ENCODE measurements at regions not wholly inside any gene's neighbourhood (a gene's known extent, or its start where the extent isn't known, plus 50 kb on each side); places are given as distances from the start of the nearest gene placed in this dataset.

DNA sequence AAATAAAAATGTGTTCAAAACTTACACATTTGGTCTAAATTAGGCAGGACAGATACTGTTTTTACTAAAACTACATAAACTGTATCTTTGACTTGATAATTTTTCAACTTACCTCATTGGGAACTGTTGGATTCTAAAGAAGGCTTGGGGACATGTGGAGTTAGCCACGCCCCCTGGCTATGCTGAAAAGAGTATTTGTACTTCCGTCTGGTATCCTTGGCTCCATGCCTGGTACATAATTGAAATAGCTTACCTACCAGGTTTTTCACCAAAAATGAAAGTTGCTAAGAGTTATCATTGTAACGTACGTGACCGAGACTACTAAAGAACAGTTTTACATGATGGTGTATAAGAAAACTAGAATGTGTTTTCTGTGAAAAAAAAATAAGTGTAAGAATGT lies 604.8 kb upstream of the IGFBP3 start:
- no peak for DNase-seq

DNA sequence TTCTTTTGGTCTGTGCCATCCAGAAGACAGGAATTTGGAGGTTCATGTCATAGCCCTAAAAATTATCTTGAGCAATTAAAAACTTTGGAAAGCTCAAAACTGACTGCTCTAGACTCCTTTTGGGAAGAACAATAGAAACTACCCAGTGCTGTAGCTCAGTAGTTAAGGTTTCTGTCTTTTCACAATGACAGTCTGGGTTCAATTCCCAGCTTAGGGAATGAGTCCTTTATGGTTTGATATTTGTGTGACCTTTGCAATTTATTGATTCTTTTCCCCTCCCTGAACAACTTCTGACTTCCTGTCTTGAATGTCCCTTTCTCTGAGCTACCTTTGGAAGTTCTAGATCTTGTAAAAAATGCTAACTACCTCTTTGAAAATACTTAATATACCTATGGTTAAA lies 603.3 kb upstream of the IGFBP3 start:
- DNase-seq: no peak

DNA sequence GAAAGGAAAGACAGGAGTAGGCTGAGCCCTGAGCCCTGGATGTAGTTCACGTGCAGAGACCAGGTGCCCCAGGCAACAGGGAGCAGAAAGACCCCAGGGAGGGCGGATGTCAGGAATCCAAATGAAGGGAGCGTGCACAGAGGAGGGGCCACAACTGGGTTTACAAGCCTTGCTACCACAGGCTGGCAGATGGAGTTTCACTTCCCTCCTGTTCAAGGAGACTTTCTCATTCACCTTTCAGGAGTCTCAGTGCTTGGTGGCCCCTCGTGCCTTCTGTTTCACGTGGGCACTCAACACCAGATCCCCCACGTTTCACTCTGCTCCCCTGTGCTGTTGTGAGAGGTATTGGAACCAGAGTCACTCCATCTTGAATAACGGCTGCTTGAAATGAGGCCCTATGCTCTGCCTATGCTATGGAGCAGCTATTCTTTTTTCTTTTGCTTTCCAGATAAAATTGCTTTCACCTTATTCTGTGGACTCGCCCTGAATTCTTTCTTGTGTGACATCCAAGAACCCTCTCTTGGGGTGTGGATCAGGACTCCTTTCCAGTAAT lies 601.4 kb upstream of the IGFBP3 start:
- DNase-seq: no peak

DNA sequence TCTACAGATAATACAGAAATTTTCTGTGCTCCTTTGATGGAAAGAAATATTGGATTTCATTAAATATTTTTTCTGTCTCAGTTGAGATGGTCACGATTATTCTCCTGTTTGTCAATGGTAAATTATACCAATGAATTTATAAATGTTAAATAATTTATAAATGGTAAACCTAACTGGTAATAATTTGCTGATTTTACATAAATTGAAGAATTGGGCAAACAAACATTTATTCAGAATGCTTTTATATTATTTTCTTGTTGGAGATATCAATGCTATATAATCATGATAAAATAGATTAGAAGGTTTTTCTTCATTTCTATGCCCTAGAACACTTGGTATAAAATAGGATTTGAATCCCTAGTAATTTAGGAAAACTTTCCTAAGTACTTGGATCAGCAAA lies 597.6 kb upstream of the IGFBP3 start:
- no peak for DNase-seq

DNA sequence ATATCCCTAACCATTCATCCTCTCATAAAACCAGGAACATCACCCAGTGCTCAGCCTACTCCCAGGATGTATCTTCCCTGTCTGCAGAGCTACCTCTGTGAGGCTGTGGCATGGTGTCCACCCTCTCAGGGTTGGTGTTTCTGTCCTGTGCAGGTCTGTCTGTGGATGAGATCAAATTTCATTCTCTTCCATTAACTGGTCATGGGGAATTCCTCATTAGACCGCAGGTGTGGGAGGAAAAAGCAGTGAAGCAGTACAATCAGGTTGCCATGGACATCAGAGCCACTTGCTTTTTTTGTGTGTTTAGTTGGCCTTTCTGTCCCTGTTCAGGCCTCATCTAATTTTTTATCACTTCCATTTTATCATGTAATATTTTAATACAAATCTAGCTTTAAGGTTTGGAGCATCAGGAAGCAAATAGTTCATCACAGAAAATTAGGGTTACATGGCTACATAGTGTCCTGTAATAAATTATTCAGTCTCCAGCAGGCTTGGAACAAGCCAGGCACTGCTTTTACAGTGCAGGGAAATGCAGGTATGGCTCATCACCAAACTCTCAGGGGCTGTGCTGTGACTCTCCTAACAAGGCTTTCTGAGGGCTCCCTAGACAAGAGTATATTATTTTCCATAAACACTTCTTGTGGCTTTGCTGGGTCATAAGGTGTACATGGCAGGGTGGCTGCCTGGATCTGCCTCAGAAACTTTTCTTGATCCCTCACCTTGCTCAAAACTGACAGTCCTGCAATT lies 594.9 kb upstream of the IGFBP3 start:
- no peak for DNase-seq

DNA sequence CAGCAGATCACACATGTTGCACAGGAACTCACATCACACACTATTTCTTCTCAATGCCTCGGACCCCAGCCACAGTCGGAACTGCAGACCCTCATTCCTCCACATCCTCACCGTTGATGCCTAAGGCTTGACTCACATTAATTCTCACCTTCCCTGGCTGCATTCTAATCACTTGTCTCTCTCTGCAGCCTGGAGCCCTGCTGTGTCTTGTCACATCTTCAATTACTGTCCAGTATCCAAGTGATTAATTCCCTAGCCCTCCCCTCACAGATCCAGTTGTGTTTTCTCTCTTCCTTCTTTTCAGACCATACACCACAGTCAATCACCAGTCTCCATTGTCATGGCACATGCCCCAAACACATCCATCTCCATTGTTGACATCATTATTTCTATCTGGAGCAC lies 592.4 kb upstream of the IGFBP3 start:
- no peak for DNase-seq

DNA sequence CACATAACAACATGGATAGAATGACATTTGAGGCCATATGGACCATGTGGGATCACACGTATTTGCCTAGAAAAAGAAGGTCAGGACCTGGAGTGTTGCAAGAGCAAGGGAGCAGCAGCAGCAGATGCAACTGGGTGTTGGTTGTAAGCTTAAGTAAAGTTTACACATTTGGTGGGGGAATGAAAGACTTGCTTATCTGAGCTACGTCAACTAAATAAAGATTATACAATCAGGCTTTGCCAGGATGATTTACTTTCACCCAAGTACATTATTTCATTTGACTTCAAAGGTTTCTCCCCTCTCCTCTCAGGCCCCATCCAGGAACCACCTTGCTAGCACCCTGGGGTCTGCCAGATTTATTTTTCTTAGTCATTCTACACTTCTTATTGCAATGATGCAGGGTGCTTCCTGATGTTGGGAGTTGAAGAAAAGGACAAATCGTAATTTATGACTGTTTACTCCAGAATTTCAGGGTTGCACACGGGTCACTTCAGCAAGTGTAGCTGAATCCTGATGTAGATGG lies 591.9 kb upstream of the IGFBP3 start:
- DNase-seq: no peak

DNA sequence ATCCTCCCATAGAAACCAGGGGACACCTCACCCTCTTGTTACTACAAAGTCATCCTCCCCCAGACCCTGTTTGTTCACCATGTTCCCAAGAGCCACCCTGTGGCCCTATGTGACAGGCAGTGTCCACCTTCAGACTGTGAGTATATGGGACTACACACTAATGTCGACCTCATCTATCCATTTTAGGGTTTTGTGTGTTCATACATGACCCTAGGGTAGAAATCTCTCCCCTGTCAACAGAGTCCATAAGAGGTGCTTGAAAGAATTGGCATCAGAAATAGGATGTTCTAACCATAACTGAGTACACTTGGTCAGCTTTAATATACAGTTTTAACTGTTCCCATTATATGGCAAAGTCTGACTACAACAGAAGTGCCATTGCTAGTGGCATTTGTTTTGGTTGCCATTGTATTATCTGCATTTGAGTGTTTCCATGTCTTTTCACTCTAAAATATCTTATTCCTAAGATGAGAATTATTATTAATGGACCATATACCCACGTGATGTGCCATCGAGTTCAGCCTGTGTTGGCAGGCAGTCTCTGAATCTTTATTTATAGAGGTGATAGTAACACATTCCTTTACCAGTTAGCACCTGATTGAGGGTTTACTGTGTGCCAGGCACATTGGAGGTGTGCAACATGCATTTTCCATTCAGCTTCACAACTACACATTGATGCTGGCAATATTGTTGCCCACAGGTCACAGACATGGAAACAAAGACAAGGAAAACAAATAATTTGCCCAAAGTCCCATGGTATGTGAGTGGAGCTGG lies 590.6 kb upstream of the IGFBP3 start:
- DNase-seq: no peak

DNA sequence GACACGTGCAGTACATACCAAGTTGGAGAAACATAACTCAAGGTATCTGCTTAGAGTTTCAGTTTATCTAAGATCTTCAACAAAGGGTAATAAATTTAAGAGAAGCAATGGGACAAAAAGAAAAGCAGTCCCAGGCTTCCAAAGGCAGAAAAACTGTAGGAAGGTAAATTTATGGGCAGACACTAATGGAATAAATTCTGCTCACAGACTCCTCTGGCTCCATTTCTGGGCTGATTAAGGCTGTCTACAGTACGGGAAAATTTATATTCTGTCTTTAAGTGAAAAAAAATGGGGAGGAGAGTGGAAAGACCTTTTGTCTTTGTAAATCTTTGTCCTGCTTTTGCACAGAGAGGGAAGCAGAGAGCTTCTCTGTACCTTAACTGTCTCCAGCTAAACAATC lies 587.5 kb upstream of the IGFBP3 start:
- no peak for DNase-seq

DNA sequence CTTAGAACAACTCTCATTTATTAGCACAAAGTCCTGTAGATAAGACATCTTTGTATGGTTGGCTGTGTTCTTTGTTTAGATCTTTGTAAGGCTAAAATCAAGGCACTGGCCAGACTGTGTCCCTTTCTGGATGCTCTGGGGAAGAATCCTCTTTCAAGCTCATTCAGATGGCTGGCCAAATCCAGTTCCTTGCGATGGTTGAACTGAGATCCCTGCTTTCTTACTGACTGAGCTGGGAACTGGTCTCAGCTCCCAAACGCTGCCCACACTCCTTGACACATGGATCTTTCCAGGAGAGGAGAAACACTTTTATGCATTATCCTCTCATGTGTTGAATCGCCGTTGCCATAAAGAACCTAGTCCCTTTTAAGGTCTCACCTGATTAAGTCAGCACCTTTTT lies 586.5 kb upstream of the IGFBP3 start:
- DNase-seq: no peak

DNA sequence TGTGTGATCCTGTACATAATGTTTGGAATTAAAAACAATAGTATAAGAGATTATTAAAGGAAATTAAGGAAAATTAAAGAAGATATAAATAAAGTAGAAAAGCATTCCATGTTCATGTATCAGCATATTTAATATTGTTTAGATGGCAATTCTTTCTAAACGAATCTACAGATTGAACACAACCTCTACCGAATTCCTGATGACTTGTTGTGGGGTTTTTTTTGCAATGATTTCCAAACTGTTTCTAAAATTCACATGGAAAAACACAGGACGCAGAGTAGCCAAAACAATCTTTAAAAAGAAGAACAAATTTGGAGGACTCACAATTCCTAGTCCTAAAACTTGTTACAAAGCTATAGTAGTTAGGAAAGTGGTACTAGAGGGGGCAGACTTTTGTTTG lies 573.4 kb upstream of the IGFBP3 start:
- DNase-seq: no peak

DNA sequence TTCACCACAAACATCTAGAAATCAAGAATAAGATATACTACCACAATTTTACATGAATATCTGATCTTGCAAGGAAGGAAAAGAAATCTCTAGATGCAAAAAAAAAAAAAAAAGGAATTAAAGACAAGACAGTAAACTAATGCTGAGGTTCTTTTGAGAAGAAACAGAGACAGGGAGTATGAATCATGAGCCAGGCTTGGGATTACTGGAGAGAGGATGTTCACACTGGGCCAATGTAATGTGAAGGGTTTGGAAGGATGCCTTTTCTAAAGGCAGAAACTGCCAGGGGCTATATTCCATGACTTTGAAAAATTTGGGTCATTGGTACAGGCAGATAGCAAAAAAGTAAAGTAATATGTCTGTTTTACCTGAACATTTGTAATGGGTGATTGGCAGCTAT lies 573.0 kb upstream of the IGFBP3 start:
- DNase-seq: no peak

DNA sequence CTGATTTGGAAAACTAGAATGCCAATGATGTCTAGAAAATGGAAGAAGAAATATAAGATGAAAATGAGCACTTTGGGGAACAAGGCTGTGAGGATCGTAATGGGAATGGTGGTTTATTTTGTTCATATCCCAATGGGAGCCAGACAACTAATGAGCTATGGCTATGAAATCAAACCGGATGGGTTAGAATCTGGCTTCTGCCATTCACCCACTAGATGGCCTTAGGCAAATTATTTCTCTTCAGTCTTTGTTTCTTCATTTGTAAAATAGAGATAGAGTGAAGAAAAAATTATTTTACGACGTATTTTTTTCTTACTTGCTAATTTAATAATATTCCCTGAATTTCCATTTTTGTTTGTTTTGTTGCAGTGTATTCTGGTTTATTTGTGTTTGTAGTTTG lies 572.1 kb upstream of the IGFBP3 start:
- no peak for DNase-seq

DNA sequence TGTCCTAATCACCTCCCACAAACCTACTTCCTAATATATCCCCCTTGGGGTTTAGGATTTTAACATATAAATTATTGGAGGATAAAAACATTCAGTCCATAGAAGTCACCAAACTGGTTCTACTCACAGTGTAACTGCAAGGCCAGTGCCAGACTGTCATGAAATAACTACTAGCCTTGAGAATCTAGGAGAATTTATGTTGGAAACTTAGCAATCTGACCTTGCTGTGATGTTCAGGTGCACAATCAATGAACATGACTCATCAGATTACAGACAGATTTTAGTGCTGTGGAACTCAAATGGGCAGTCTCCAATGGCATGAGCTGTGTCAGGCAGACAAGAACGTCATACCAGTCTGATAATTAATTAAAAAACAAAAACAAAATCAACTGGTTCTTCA lies 571.4 kb upstream of the IGFBP3 start:
- DNase-seq: no peak

DNA sequence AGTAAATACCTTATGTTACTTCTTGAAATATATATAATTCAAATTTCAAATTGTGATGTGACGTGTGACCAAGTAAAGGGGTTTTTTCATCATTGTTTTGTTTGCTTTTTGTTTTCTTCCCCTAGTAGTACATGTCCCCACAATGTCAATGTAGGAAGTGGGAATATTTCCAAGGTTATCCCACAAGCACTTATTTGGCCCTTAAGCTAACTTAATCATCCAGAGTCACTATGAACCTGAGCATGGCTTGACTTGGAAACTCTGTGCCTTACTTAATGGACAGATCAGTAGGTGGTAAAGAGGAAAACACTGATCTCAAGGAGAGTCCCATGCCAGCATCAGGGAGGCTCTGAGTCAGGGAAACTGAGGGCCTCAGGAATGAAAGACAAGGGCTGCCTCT lies 569.3 kb upstream of the IGFBP3 start:
- DNase-seq: no peak

DNA sequence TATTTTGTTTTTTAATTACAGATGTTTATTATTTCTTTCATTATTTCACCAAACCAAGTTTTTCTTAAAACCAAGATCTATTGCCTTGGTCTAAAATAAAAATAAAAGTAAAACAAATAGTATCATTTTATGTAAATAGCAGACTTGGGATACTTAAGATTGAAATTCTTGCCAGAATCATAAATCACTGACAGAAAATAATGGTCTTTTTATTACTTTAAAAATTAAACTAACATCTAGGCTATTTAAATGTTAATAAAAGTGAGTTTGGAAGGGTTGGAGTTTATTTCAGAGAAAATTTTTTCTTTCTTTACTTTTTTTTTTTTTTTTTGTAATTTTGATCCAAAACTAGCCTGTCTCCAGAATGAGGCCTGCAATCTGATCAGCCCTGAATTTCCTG lies 568.0 kb upstream of the IGFBP3 start:
- DNase-seq: no peak

DNA sequence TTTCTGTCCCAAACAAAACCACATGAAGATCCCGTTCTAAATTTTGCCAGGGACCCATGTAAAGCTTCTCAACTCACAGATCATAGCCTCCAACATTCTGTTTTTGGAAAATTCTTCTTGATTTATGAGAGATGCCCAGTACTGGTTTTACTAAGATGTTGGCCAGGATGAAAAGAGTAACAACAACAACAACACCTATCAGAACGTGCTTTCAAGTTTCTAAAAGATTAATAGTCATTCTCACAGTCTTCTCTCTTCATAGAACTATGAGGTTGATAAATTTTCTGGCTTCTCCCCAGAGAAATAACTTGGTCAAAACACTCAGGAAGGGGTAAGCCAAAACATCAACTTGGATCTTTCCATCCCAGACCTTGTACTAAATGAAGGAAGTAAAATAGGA lies 567.5 kb upstream of the IGFBP3 start:
- no peak for DNase-seq

DNA sequence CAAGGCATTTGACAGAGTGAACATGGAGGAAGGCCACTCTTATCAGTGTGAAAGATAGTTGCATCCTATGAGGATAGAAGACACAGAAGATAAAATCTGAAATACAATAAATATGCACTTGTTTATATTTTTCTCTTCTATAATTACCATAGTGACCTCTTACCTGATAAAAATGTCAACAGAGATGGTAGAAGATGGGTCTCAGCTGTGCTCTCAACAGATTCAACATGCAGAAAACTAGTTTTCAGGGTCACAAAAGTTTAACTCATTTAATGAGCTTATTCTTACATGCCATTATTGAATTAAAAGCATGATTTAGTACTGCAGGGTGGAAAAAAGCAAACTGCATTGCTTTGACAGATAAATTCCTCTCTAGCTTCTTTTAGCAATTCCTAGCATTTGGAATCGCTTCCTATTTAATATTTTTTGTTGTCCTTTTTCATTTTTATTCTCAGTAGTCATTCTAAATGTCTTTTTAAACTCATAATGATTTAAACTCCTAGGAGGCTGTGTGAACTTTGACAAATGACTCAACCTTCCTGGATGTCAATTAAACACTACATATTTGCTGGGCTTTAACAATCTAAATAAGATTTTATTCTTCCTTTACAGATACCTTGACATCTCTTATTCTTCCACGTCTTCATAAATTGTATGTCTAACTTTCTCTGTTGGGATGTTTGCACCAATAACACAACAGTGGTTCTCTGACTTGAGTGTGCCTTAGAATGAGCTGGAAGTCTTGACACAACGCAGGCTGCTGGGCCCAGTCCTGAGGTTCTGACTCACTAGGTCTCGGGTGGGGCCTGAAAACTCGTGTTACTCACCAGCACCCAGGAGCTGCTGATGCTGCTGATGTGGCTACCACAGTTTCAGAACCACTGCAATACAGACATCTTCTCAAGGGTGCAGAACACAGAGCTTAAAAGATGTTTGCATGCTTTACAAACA lies 565.5 kb upstream of the IGFBP3 start:
- DNase-seq: no peak

DNA sequence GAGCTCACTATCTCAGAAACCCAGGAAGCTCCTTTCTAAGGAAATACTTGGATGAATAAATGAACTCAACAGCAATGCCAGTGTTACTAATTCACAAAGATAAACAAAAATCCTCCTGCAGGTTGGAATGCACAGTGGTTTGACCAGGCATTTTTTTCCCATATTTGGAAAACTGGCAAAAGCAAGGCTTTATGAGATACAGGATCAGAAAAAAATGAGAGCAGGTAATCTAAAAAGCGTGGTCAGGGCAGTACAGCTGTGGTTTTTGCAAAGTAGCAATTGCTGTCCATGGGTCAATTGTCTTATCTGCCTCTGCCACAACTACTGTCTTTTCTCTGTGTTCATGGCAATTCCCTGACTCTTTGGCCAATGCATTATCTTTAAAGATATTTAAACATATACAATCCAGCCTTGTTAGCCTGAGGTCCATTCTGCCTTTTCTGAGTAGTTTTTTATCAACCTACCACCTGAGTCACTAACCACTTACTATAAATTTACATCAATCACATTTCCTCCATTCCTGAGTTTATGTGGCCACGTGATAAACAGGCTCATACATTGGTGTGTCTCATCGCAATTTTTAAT lies 564.5 kb upstream of the IGFBP3 start:
- no peak for DNase-seq

DNA sequence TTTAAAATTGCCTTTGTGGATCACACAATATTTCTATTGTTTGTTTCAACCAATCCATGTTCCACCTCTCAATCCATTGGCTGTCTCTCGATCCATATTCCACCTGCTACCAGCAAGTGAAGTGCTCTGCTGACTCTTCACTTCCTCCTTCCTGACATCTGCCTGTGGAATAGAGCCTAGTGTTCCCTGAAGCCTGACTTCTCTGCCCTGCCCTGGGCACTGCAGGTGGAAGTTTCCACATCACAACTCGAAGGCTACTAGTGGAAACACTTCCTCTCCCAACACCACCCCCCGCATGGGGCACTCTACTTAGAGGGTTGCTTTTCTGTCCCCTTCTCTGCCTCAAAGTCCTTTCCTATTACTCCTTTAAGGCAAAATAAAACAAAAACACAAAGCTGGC lies 563.8 kb upstream of the IGFBP3 start:
- DNase-seq: no peak

DNA sequence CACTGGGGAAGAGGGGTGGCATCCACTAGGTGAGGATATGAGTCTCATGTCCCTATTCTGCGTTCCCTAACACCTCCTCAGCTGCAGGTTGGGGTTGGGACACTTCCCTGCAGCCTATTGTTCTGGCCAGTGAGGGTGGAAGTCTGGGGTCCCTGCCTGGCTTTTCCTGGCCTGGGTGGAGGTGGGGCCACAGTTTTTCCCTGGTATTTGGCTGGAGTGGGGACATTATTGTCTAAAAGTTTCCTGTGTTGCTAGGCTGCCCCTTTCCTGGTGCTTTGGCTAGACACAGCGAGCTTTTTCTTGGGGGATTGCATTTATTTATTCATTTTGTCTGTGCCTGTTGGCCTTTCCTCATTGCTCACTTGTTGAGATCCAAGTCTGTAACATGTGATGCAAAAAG lies 559.5 kb upstream of the IGFBP3 start:
- no peak for DNase-seq

DNA sequence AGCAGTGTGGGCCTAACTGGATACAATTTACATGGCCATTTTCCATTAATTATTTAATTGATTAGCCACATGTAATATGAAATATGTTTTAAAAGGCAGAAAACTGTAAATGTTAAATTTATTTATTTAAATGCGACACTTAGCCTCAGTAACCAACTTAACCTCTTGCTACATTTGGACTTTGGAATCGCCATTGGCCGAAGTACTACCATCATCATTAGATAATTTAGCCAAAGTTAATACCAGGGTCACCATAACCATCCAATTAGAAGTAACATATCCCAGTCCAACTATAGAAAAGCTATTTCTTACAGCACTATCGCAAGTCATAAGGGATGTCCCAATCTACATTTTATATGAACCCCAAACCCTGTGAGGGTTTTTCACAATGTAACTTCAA lies 558.6 kb upstream of the IGFBP3 start:
- DNase-seq: no peak

DNA sequence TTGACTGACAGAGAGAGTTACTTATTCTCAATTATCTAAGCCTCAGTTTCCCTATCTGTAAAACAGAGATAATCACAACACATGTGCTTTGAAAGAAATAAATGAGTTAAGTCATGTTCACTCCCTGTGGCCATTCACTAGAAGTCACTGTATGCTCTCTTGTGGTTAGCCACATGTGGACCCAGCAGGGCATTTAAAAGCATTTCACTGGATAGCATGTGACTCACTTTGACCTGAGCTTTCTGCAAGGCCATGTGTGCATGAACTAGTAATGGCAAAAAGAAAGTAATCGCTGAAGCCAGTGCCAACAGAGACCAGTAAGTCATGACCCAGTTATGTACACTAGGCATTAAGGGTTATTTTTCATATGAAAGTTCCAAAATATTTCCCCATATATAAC lies 557.0 kb upstream of the IGFBP3 start:
- no peak for DNase-seq
